Fibroblast of mammary gland (primary cell): ENCODE measurements at regions not wholly inside any gene's neighbourhood (a gene's known extent, or its start where the extent isn't known, plus 50 kb on each side); places are given as distances from the start of the nearest gene placed in this dataset.
A peak's percentile ranks its signal among the peaks of the same experiment; 100 is the strongest.

ENCODE experiments used
- DNase-seq: peaks from one replicate; pipeline ENCODE4 v3.0.0-alpha.2; 2010; ENCODE audit warnings: low read depth
- H3K4me3 ChIP-seq: 2 replicates; pipeline ENCODE4 v1.5.1; 2011; ENCODE audit warnings: low read depth, mild to moderate bottlenecking, low read length, moderate library complexity; ENCODE audit not compliant: control insufficient read depth
- CTCF ChIP-seq: conservative IDR thresholded peaks from 2 replicates; pipeline ENCODE4 v1.5.1; 2011; ENCODE audit warnings: low read depth, low read length, inconsistent platforms; ENCODE audit not compliant: control insufficient read depth, insufficient read depth

GRCh38 chr5:180411948-180412347, 58.8 kb upstream of the GFPT2 start:
- no peak overlapping the region for H3K4me3 ChIP-seq
- no peak for TF ChIP-seq CTCF
- DNase-seq = no peak

- H3K4me3 ChIP-seq = no peak overlapping the region
- TF ChIP-seq CTCF = no peak
- no peak for DNase-seq
These were observed 61.0 kb upstream of the GFPT2 start for GRCh38 chr5:180414176-180414575.

GRCh38 chr5:180421672-180422071, 68.5 kb upstream of the GFPT2 start:
- H3K4me3 ChIP-seq = no peak overlapping the region
- TF ChIP-seq CTCF = no peak
- DNase-seq = no peak

GRCh38 chr5:180423133-180423532, 70.0 kb upstream of the GFPT2 start:
- TF ChIP-seq CTCF = no peak
- no peak overlapping the region for H3K4me3 ChIP-seq
- DNase-seq = no peak

GRCh38 chr5:180423598-180423997, 70.5 kb upstream of the GFPT2 start:
- no peak overlapping the region for H3K4me3 ChIP-seq
- no peak for DNase-seq
- no peak for TF ChIP-seq CTCF

GRCh38 chr5:180424094-180424493, 70.1 kb upstream of the CNOT6 start:
- H3K4me3 ChIP-seq = no peak overlapping the region
- peak; percentile 9 for DNase-seq
- TF ChIP-seq CTCF = no peak

- H3K4me3 ChIP-seq = no peak overlapping the region
- DNase-seq = no peak
- TF ChIP-seq CTCF = no peak
These were observed 65.6 kb upstream of the CNOT6 start for GRCh38 chr5:180428598-180428997.
